ENCODE measurements at regions not wholly inside any gene's neighbourhood (a gene's known extent, or its start where the extent isn't known, plus 50 kb on each side); places are given as distances from the start of the nearest gene placed in this dataset.

GRCh38 chr2:201978986-201979385, 54.7 kb upstream of the FZD7 start:
- ATAC-seq (ENCODE audit: low FRiP score) (no peak), DNase-seq (no peak)
- Histone ChIP-seq H3K4me1 (ENCODE audit: control insufficient read depth in 1 of 2, insufficient read depth in 2 of 2, low read length in 2 of 2) (no peaks in the 10 kb centered on the region), H3K9me3 (ENCODE audit: control insufficient read depth, low read length) (no peaks in the 10 kb centered on the region), H3K36me3 (ENCODE audit: control insufficient read depth in 1 of 2, insufficient read depth in 2 of 2, low read length in 1 of 2) (no peaks in the 10 kb centered on the region), H3K27me3 (ENCODE audit: control insufficient read depth in 1 of 2, insufficient read depth in 2 of 2, low read length in 1 of 2) (no peaks in the 10 kb centered on the region), H3K4me3 (ENCODE audit: low read length in 2 of 2) (no peak overlapping the region), H3K27ac (ENCODE audit: low read depth in 1 of 2, low read length in 2 of 2) (no peak overlapping the region)
- WGBS, 2 donors = 50 to 52% methylated on average over 4 of the region's 4 CpGs
- intact Hi-C loops (cut with DNase I) = no loop called here

GRCh38 chr2:201980389-201980821, 53.2 kb upstream of the FZD7 start:
- H3K27ac ChIP-seq (ENCODE audit: low read depth in 1 of 2, low read length in 2 of 2) = no peak overlapping the region
- no peak overlapping the region for H3K4me3 ChIP-seq (ENCODE audit: low read length in 2 of 2)
- DNase-seq (no peak), ATAC-seq (ENCODE audit: low FRiP score) (no peak)
- H3K36me3 ChIP-seq (ENCODE audit: control insufficient read depth in 1 of 2, insufficient read depth in 2 of 2, low read length in 1 of 2) = no peaks in the 10 kb centered on the region
- H3K9me3 ChIP-seq (ENCODE audit: control insufficient read depth, low read length) = no peaks in the 10 kb centered on the region
- WGBS, 2 donors = 92 to 93% methylated on average over 8 of the region's 8 CpGs
- H3K4me1 ChIP-seq (ENCODE audit: control insufficient read depth in 1 of 2, insufficient read depth in 2 of 2, low read length in 2 of 2) = no peaks in the 10 kb centered on the region
- no peaks in the 10 kb centered on the region for H3K27me3 ChIP-seq (ENCODE audit: control insufficient read depth in 1 of 2, insufficient read depth in 2 of 2, low read length in 1 of 2)
- intact Hi-C loops (cut with DNase I) = no loop called here

- H3K4me3 ChIP-seq (ENCODE audit: low read length in 2 of 2) = no peak overlapping the region
- no peaks in the 10 kb centered on the region for H3K9me3 ChIP-seq (ENCODE audit: control insufficient read depth, low read length)
- no peaks in the 10 kb centered on the region for H3K27me3 ChIP-seq (ENCODE audit: control insufficient read depth in 1 of 2, insufficient read depth in 2 of 2, low read length in 1 of 2)
- no peak overlapping the region for H3K27ac ChIP-seq (ENCODE audit: low read depth in 1 of 2, low read length in 2 of 2)
- DNase-seq = no peak
- WGBS, 2 donors = 93 to 94% methylated on average over 4 of the region's 4 CpGs
- no peaks in the 10 kb centered on the region for H3K36me3 ChIP-seq (ENCODE audit: control insufficient read depth in 1 of 2, insufficient read depth in 2 of 2, low read length in 1 of 2)
- no peaks in the 10 kb centered on the region for H3K4me1 ChIP-seq (ENCODE audit: control insufficient read depth in 1 of 2, insufficient read depth in 2 of 2, low read length in 2 of 2)
- intact Hi-C loops (cut with DNase I) = no loop called here
- ATAC-seq (ENCODE audit: low FRiP score) = no peak
These were observed 52.7 kb upstream of the FZD7 start for GRCh38 chr2:201980946-201981345.

GRCh38 chr2:201983174-201983573, 50.5 kb upstream of the FZD7 start:
- no peaks in the 10 kb centered on the region for H3K36me3 ChIP-seq (ENCODE audit: control insufficient read depth in 1 of 2, insufficient read depth in 2 of 2, low read length in 1 of 2)
- H3K27me3 ChIP-seq (ENCODE audit: control insufficient read depth in 1 of 2, insufficient read depth in 2 of 2, low read length in 1 of 2) = no peaks in the 10 kb centered on the region
- no peak for DNase-seq
- H3K4me1 ChIP-seq (ENCODE audit: control insufficient read depth in 1 of 2, insufficient read depth in 2 of 2, low read length in 2 of 2) = no peaks in the 10 kb centered on the region
- 91 to 96% methylated on average over 2 of the region's 2 CpGs for WGBS, 2 donors
- H3K4me3 ChIP-seq (ENCODE audit: low read length in 2 of 2) = no peak overlapping the region
- ATAC-seq (ENCODE audit: low FRiP score) = no peak
- H3K9me3 ChIP-seq (ENCODE audit: control insufficient read depth, low read length) = no peaks in the 10 kb centered on the region
- no peak overlapping the region for H3K27ac ChIP-seq (ENCODE audit: low read depth in 1 of 2, low read length in 2 of 2)
- intact Hi-C loops (cut with DNase I) = no loop called here

DNA sequence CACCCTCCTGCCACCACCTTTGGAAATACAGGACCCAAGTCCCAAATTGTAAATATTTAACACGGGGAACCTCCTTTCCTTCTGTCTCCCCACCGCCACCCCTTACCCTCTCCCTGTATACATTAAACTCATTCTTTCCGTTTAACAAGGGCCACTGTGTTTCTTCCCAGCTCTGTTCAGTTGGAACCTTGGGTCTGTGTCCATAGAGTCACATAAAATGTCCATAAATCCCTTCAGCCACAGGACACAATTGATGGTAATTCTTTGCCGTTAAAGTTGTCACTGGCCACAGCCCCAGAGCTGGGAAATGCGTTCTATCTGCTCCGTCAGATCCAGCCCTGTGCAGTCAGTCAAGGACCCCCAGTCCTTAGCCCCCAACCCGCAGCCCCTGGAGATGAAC, 49.9 kb upstream of the FZD7 start:
- ATAC-seq (ENCODE audit: low FRiP score) = no peak
- 98% methylated on average over 7 of the region's 7 CpGs for WGBS, 2 donors
- intact Hi-C loops (cut with DNase I) = no loop called here
- H3K27me3 ChIP-seq (ENCODE audit: control insufficient read depth in 1 of 2, insufficient read depth in 2 of 2, low read length in 1 of 2) = no peaks in the 10 kb centered on the region
- H3K4me1 ChIP-seq (ENCODE audit: control insufficient read depth in 1 of 2, insufficient read depth in 2 of 2, low read length in 2 of 2) = no peaks in the 10 kb centered on the region
- no peaks in the 10 kb centered on the region for H3K9me3 ChIP-seq (ENCODE audit: control insufficient read depth, low read length)
- H3K4me3 ChIP-seq (ENCODE audit: low read length in 2 of 2) = no peak overlapping the region
- H3K36me3 ChIP-seq (ENCODE audit: control insufficient read depth in 1 of 2, insufficient read depth in 2 of 2, low read length in 1 of 2) = no peaks in the 10 kb centered on the region
- no peak overlapping the region for H3K27ac ChIP-seq (ENCODE audit: low read depth in 1 of 2, low read length in 2 of 2)
- no peak for DNase-seq
